G401 (cell line): ENCODE measurements at regions not wholly inside any gene's neighbourhood (a gene's known extent, or its start where the extent isn't known, plus 50 kb on each side); places are given as distances from the start of the nearest gene placed in this dataset.
"Not testable (repeated sequence)": the region's sequence is repeated elsewhere in the genome, so short reads cannot be mapped to it uniquely, and the experiment has no call there.

ENCODE experiments used
- DNase-seq: peaks from one replicate; pipeline ENCODE4 v3.0.0-alpha.2; 2015; ENCODE audit warnings: low spot score
- in situ Hi-C: cut with HindIII; loops from 2 replicates; pipeline ENCODE4 v1.10.0; 2016; ENCODE audit warnings: low sequenced_read_pairs, mixed read lengths

GRCh38 chr5:173667702-173668101 is 51.3 kb upstream of the BOD1 start:
- DNase-seq: no peak
- in situ Hi-C loops: no loop called here

GRCh38 chr5:173668245-173668800 is 51.9 kb upstream of the BOD1 start:
- no peak for DNase-seq
- in situ Hi-C loops: no loop called here

GRCh38 chr5:173668910-173669309 is 52.5 kb upstream of the BOD1 start:
- no peak for DNase-seq
- in situ Hi-C loops: no loop called here

GRCh38 chr5:173669483-173669882 is 53.0 kb upstream of the BOD1 start:
- no peak for DNase-seq
- in situ Hi-C loops: no loop called here

GRCh38 chr5:173670130-173670651 is 53.7 kb upstream of the BOD1 start:
- in situ Hi-C loops: no loop called here
- peak; percentile 59 for DNase-seq

- in situ Hi-C loops: no loop called here
Measured at GRCh38 chr5:173670791-173671120, 54.3 kb upstream of the BOD1 start.

GRCh38 chr5:173671121-173671949 is 54.9 kb upstream of the BOD1 start:
- in situ Hi-C loops: no loop called here
- DNase-seq: peak; percentile 73

More at GRCh38 chr5:173670791-173671120, 54.3 kb upstream of the BOD1 start:
- DNase-seq: no peak

- DNase-seq: no peak
- in situ Hi-C loops: no loop called here
Measured at GRCh38 chr5:173672166-173672565, 55.7 kb upstream of the BOD1 start.

GRCh38 chr5:173672891-173673290 is 56.4 kb upstream of the BOD1 start:
- no peak for DNase-seq
- in situ Hi-C loops: no loop called here

GRCh38 chr5:173673295-173674101 is 57.0 kb upstream of the BOD1 start:
- no peak for DNase-seq
- in situ Hi-C loops: no loop called here

GRCh38 chr5:173675287-173675996 is 59.0 kb upstream of the BOD1 start:
- no peak for DNase-seq
- in situ Hi-C loops: no loop called here

GRCh38 chr5:173676375-173676774 is 59.9 kb upstream of the BOD1 start:
- in situ Hi-C loops: no loop called here
- no peak for DNase-seq

- in situ Hi-C loops: no loop called here
Measured at GRCh38 chr5:173677125-173677672, 60.7 kb upstream of the BOD1 start.

GRCh38 chr5:173679909-173680630 is 63.6 kb upstream of the BOD1 start:
- no peak for DNase-seq
- in situ Hi-C loops: no loop called here

More at GRCh38 chr5:173677125-173677672, 60.7 kb upstream of the BOD1 start:
- no peak for DNase-seq

GRCh38 chr5:173680660-173681242 is 64.3 kb upstream of the BOD1 start:
- DNase-seq: no peak
- in situ Hi-C loops: no loop called here

- no peak for DNase-seq
- in situ Hi-C loops: no loop called here
Measured at GRCh38 chr5:173682313-173682712, 65.9 kb upstream of the BOD1 start.

- in situ Hi-C loops, DNase-seq: not testable (repeated sequence)
Measured at GRCh38 chr5:173684535-173684934, 68.1 kb upstream of the BOD1 start.

GRCh38 chr5:173686950-173687349 is 70.5 kb upstream of the BOD1 start:
- in situ Hi-C loops: no loop called here
- no peak for DNase-seq
